ENCODE measurements at regions not wholly inside any gene's neighbourhood (a gene's known extent, or its start where the extent isn't known, plus 50 kb on each side); places are given as distances from the start of the nearest gene placed in this dataset.

- peaks cover 5% of the 10 kb centered on the region for H3K9me2 ChIP-seq (ENCODE audit: insufficient read depth, low read length)
- no peaks in the 10 kb centered on the region for H4K20me1 ChIP-seq (ENCODE audit: insufficient read depth)
- no peak overlapping the region for H3K9ac ChIP-seq (ENCODE audit: low read length)
- H3K36me3 ChIP-seq (ENCODE audit: insufficient read depth, low read length), result no peaks in the 10 kb centered on the region
- TF ChIP-seq MXI1 (conservative IDR thresholded peaks at IDR 0.05; ENCODE audit: poor library complexity, severe bottlenecking) (no peak), EP300 (conservative IDR thresholded peaks at IDR 0.05; ENCODE audit: poor library complexity, severe bottlenecking) (no peak), REST (IDR thresholded peaks at IDR 0.05; ENCODE audit: borderline replicate concordance) (no peak), TAF1 (IDR thresholded peaks at IDR 0.05; ENCODE audit: low read depth) (no peak), POLR2AphosphoS5 (IDR thresholded peaks at IDR 0.05) (no peak), EZH2 (IDR thresholded peaks at IDR 0.05; ENCODE audit: borderline replicate concordance, insufficient read depth, low read length, poor library complexity, severe bottlenecking) (no peak), SMC3 (conservative IDR thresholded peaks at IDR 0.05; ENCODE audit: poor library complexity) (no peak), RAD21 (conservative IDR thresholded peaks at IDR 0.05) (no peak)
- TF ChIP-seq, protein P1, sequence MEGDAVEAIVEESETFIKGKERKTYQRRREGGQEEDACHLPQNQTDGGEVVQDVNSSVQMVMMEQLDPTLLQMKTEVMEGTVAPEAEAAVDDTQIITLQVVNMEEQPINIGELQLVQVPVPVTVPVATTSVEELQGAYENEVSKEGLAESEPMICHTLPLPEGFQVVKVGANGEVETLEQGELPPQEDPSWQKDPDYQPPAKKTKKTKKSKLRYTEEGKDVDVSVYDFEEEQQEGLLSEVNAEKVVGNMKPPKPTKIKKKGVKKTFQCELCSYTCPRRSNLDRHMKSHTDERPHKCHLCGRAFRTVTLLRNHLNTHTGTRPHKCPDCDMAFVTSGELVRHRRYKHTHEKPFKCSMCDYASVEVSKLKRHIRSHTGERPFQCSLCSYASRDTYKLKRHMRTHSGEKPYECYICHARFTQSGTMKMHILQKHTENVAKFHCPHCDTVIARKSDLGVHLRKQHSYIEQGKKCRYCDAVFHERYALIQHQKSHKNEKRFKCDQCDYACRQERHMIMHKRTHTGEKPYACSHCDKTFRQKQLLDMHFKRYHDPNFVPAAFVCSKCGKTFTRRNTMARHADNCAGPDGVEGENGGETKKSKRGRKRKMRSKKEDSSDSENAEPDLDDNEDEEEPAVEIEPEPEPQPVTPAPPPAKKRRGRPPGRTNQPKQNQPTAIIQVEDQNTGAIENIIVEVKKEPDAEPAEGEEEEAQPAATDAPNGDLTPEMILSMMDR (IDR thresholded peaks at IDR 0.05; ENCODE audit: poor library complexity, severe bottlenecking), result no peak
- H3F3A ChIP-seq (ENCODE audit: insufficient read depth, low read length, poor library complexity, severe bottlenecking), result no peaks in the 10 kb centered on the region
- no peaks in the 10 kb centered on the region for H3K27me3 ChIP-seq (ENCODE audit: insufficient read depth, low read depth, low read length)
- no peak overlapping the region for H3K27ac ChIP-seq (ENCODE audit: low read length)
- H3K79me2 ChIP-seq (replicated peaks; ENCODE audit: insufficient read depth, low read length), result no peaks in the 10 kb centered on the region
- H3K9me3 ChIP-seq (ENCODE audit: low read length), result no peaks in the 10 kb centered on the region
- H3K4me3 ChIP-seq (ENCODE audit: low read length), result no peak overlapping the region
- H2AFZ ChIP-seq (ENCODE audit: low read depth, low read length), result no peak overlapping the region
- no peak overlapping the region for H3K4me2 ChIP-seq (ENCODE audit: low read length)
Observed at GRCh38 chr2:180621941-180622918, 358.2 kb upstream of the UBE2E3 start.

- Histone ChIP-seq H2AFZ (ENCODE audit: low read depth, low read length) (no peak overlapping the region), H3K27ac (ENCODE audit: low read length) (no peak overlapping the region), H3K79me2 (replicated peaks; ENCODE audit: insufficient read depth, low read length) (no peaks in the 10 kb centered on the region), H3K9me3 (ENCODE audit: low read length) (no peaks in the 10 kb centered on the region), H3F3A (ENCODE audit: insufficient read depth, low read length, poor library complexity, severe bottlenecking) (no peaks in the 10 kb centered on the region), H3K9me2 (ENCODE audit: insufficient read depth, low read length) (peaks cover 5% of the 10 kb centered on the region), H3K4me3 (ENCODE audit: low read length) (no peak overlapping the region), H3K4me2 (ENCODE audit: low read length) (no peak overlapping the region), H3K9ac (ENCODE audit: low read length) (no peak overlapping the region), H3K36me3 (ENCODE audit: insufficient read depth, low read length) (no peaks in the 10 kb centered on the region), H4K20me1 (ENCODE audit: insufficient read depth) (no peaks in the 10 kb centered on the region), H3K27me3 (ENCODE audit: insufficient read depth, low read depth, low read length) (no peaks in the 10 kb centered on the region)
- TF ChIP-seq EP300 (conservative IDR thresholded peaks at IDR 0.05; ENCODE audit: poor library complexity, severe bottlenecking) (no peak), SMC3 (conservative IDR thresholded peaks at IDR 0.05; ENCODE audit: poor library complexity) (no peak), EZH2 (IDR thresholded peaks at IDR 0.05; ENCODE audit: borderline replicate concordance, insufficient read depth, low read length, poor library complexity, severe bottlenecking) (no peak), TAF1 (IDR thresholded peaks at IDR 0.05; ENCODE audit: low read depth) (no peak), POLR2AphosphoS5 (IDR thresholded peaks at IDR 0.05) (no peak), REST (IDR thresholded peaks at IDR 0.05; ENCODE audit: borderline replicate concordance) (no peak), MXI1 (conservative IDR thresholded peaks at IDR 0.05; ENCODE audit: poor library complexity, severe bottlenecking) (no peak), RAD21 (conservative IDR thresholded peaks at IDR 0.05) (no peak)
- TF ChIP-seq, protein P1 (IDR thresholded peaks at IDR 0.05; ENCODE audit: poor library complexity, severe bottlenecking), result no peak
Observed at GRCh38 chr2:180621366-180621765, 359.0 kb upstream of the UBE2E3 start.

All from neural cell (in vitro differentiated cells).